HK-2 (cell line): ENCODE measurements at regions not wholly inside any gene's neighbourhood (a gene's known extent, or its start where the extent isn't known, plus 50 kb on each side); places are given as distances from the start of the nearest gene placed in this dataset.

Source experiments
- DNase-seq: peaks from one replicate; pipeline ENCODE4 v3.0.0-alpha.2; 2018; ENCODE audit not compliant: unreplicated experiment

DNA sequence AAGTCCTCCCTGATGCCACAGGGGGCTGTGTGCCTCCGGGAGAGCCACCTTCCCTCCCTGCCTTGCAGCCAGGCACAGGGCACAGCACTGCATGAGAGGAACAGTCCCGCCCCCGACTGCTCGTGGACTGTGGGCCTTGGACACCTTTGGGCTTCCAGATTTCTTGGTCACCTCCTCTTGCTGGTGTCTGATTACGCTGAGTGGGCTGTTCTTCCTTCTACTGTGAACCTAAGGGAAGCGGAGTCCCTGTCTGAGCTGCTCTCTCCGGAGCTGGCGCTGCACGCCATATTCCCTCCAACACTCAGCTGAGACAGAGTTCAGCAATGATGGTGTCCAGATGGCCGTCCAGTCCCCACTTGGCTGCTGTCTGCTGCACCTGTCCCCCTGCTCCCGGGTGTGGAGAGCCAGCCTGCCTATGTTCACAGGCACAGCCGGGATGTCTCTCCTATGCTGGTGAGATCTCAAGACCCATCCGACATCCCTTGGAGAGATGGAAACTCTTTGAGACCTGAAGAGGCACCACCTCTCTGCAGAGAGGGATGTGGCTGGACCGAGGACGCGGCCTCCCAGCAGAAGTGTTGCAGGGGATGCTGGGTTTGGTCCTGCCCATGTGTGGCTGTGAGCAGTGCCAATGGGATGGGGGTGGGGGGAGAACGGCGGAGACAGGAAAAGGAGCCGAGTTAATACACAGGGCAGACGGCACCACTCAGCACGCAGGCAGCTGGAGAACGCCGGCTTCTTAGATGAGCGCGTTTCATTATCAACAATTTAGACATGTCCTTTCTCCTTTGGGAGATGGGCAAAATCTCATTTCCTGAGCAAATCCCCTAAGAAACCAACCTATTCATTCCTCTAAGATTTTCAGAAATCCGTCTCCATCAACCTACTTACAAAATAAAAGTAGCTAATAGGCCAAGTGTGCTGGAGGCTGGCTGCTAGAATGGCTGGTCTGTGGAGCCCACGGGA, 171.9 kb downstream of the ENGASE start:
- no peak for DNase-seq

DNA sequence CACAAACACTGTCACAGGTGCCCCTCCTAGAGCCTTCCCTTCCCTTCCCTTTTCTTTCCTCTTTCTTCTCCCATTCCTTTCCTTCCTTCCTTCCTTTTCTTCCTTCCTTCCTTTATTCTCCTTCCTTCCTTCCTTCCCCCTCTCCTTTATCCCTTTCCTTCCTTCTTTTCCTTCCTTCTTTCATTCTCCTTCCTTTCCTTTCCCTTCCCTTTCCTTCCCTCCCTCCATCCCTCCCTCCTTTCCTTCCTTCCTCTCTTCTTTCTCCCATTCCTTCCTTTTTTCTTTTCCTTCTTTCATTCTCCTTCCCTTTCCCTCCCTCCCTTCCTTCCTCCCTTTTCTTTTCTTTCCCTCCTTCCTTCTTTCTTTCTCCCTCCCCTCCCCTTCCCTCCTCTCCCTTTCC, 170.0 kb downstream of the ENGASE start:
- no peak for DNase-seq

DNA sequence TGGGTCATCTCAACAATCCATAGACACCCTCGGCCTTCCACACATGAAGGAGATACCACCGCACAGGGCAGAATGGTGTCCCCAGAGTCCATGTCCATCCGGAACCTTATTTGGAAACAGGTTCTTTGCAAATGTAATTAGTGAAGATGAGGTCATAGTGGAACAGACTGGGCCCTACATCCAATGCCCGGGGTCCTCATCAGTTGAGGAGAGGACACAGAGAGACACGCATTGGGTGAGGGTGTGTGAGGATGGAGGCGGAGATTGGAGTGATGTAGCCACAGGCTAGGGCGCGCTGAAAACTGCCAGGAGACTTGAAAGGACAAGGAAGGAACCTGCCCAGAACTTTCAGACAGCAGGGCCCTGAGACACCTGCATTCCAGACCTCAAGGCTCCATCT, 169.4 kb downstream of the ENGASE start:
- no peak for DNase-seq

DNA sequence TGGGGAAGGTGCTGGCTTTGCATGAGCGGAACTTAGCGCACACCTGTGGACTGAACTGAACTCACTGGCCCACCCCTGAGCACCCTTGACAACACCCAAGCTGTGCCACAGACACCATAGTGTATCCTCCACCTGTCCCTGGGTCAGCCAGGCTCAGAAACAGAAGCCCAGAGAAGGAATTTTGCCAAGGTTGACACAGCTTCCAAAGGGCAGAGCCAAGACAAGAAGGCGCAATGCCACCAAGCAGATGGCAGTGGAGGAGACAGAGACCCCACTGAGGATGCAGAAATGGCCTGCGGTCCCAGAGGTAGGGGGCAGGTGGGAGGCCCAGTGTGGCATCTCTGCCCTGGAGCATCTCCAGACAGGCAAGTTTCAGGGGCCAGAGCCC, 169.0 kb downstream of the ENGASE start:
- no peak for DNase-seq

DNA sequence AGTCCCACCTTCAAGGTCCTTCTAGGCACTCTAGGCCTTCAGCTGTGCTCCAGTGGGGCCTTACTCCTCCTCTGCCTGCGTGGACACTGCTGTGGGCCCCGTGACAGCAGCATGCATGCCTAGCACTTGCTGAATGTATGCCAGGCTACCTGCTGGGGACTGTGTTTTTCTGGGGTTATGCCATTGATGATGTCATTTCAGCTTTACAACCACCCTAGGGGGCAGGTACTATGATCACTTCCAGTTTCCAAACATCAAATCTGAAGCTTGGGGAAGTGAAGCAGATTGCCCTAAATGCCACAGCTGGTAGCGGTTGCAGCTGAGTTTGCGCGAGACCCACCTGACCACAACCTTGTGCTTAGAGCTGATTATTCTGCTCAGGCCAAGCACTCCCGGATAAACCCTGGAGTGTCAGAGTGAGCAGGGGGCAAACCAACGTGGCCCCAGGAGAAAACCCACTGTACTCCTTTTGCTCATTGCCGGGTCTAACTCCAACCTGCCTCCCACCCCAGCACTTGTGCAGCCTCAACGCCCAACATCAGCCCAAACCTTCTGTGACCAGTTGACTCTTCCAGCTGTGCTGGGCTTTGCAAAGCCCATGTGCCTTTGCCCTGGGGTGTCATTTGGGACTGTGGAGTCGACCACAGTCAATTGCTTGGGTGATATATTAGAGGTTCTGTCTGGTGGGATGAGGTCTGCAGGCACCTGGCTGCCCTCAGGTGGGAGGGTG, 168.4 kb downstream of the ENGASE start:
- no peak for DNase-seq

DNA sequence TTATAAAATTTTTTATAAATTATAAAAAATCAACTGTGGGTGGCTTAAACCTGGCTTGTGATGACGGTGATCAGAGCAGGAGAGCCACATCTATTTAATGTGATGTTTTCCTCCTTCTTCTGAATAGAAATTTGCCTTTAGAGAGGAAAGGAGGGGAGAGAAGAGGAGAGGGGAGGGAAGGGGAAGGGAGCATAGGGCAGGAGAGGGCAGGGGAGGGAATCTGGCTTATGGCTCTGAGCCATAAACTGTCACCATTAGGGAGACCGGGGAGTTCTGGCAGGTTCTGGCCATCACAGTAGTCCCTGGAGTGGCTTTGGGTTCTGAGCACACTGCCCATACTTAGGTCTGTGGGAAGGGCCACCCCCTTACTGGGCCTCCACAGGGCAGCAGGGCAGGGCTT, 167.8 kb downstream of the ENGASE start:
- no peak for DNase-seq

DNA sequence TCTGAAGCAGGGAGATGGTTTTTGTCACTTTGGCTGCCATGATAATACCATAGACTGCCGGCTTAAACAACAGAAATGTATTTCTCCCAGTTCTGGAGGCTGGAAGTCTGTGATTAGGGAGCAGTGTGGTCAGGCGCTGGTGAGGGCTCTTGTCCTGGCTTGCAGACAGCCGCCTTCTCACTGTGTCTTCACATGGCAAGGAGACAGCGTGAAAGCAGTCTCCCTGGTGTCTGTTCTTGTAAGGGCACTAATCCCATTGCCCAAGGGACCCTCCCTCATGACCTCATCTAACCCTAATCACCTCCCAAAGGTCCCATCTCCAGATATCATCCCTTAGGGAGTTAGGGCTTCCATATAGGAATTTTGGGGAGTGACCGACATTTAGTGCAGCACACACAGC, 167.0 kb downstream of the ENGASE start:
- DNase-seq: no peak

DNA sequence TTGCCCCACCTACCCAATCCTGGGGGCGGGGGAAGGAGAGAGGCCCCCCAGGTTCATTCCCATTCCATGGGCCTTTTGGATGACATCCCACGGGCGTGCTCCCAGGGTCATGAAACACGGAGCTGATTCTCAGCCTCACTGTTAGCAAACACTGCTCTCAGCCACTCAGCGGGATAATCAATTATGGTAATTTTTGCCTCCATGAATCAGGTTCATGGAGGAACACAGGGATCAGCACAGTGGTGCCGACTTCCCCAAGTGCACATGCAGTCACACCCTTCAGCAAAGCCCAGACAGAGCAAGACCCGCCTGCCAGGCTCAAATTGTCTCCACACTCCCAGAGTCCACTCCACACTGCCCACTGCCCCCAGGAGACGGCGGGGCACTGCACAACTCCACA, 164.6 kb downstream of the ENGASE start:
- DNase-seq: no peak

GRCh38 chr17:79237448-79238053, 162.9 kb downstream of the ENGASE start:
- no peak for DNase-seq

- DNase-seq: no peak
These were observed 161.2 kb downstream of the ENGASE start for GRCh38 chr17:79235808-79236207.

DNA sequence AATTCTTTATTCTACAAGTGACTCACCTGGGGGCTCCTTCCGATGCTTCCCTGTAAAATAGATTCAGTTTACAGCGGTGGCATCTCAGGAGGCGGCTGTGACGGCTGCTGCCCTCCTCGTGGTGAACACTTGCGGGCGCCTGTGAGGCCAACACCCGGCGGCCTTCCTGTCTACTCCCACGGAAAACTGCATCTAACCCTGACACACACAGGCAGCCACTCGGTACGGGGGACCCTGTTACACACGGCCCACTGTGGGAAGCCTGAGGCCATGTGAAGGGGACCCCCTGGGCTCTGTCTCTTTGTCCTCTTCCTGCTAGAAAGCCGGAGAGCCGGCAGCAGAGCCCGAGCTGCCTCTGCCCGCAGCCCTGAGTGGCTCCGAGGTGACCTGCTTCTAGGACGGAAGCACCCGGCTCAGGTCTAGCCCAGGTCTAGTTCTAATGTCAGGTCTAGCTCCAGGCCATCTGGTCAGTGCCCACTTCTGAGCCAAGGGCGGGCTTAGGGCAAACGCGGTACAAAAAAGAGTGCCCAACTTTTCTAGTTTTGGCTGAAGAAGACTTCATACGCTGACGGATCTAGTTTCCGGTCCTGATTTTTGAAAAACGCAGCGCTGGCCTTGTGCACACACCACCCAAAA, 159.4 kb downstream of the ENGASE start:
- no peak for DNase-seq

- no peak for DNase-seq
These were observed 158.3 kb downstream of the ENGASE start for GRCh38 chr17:79232957-79233356.

DNA sequence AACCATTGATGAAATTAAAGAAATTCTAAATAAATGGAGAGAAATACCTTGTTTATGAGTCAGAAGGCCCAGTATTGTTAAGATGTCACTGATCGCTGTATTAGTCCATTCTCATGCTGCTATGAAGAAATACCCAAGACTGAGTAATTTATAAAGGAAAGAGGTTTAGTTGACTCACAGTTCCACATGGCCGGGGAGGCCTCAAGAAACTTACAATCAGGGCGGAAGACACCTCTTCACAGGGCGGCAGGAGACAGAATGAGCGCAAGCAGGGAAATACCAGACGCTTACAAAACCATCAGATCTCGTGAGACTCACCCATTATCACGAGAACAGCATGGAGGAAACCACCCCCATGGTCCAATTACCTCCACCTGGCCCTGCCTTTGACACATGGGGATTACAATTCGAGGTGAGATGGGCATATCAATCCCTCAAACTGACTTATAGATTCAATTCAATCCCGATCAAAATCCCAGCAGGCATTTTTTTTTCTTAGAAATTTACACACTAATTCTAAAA, 157.2 kb downstream of the ENGASE start:
- DNase-seq: peak; percentile 14

DNA sequence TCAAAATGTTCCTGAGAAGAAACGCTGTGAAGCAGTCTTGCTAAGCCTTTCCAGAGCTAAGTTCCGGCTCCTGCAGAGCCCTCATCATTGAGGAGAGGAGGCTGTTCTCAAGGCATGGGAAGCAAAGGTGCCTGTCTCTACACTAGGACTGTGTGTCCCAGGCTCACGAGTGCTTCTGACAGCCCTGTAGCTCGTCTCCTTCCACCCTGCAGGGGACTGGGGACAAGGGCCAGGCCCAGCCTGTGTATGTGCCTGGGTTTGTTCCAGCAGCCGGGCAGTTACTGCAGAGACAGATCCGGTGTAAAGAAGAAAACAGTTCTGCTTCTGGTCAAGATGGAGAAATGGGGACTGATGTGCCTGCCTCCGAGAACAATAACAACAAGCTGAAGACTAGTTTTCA, 156.0 kb downstream of the ENGASE start:
- DNase-seq: no peak

- DNase-seq: no peak
These were observed 151.4 kb downstream of the ENGASE start for GRCh38 chr17:79226037-79226436.

DNA sequence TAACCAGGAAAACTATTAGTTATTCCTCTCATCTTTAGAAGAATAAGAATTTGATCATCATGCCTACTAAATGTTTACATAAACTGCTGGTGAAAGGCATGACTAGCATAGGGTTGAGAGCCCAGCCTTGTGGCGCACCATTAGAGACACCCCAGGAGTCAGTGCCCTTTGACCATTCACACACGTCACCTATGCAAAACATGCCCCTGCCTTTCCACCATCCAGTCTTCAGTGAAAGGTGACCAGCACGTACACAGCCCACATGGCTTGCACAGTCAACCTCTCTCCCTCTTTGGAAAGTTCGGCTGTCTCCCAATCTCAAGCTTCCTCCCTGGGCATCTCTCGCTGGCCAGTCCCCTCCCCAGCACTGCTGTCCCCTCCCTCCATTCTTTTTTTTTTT, 150.3 kb downstream of the ENGASE start:
- DNase-seq: no peak

- no peak for DNase-seq
These were observed 149.9 kb downstream of the ENGASE start for GRCh38 chr17:79224476-79224875.

GRCh38 chr17:79223953-79224352, 149.3 kb downstream of the ENGASE start:
- DNase-seq: no peak

DNA sequence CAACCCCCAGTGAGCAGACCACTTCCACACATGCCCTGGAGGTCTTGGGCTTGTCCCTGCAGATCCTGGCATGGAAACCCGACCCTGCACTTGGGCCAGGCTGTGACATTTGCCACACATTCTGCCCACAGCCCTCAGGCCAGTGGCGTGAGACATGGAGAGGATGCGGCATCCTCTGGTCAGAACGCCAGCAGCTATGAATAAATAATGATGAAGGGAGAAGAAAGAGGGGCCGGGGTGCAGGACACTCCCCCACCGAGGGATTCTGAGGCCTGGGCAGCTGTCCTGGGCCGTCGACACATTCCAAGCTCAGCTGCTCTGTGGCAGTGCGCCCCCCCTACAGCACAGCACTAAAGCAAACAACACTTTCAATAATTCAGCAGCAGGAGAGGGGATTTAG, 148.8 kb downstream of the ENGASE start:
- no peak for DNase-seq

- no peak for DNase-seq
These were observed 147.0 kb downstream of the ENGASE start for GRCh38 chr17:79221597-79221996.

- no peak for DNase-seq
These were observed 146.2 kb downstream of the ENGASE start for GRCh38 chr17:79220713-79221291.
